HUDEP-2 (cell line): ENCODE measurements at regions not wholly inside any gene's neighbourhood (a gene's known extent, or its start where the extent isn't known, plus 50 kb on each side); places are given as distances from the start of the nearest gene placed in this dataset.
"Not testable (repeated sequence)": the region's sequence is repeated elsewhere in the genome, so short reads cannot be mapped to it uniquely, and the experiment has no call there.

Experiments
- DNase-seq, 76 experiments: peaks; one replicate each; lab custom pipeline; 2025; ENCODE audit not compliant: unreplicated experiment in 76 of 76; lab: John Stamatoyannopoulos, UW

DNA sequence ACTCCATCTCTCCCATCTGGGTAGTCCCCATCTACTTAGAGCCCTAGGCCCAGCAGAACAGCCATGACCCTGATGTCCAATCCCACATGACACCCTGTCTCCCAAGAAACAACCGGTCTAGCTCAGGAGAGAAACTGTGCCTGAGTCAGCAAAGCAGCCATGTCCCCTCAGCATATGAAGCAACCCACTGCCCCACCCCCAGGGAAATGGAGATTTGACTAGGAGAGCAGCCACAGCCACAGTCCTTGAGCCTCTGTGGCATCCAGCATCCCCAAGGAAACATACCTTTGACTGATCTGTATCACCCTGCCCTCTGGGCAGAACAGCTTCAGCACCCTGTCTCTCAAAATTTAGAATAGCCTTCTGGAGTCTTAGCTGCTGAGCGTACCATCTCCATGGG lies 641.9 kb upstream of the FBXO33 start:
- DNase-seq, result no peak

DNA sequence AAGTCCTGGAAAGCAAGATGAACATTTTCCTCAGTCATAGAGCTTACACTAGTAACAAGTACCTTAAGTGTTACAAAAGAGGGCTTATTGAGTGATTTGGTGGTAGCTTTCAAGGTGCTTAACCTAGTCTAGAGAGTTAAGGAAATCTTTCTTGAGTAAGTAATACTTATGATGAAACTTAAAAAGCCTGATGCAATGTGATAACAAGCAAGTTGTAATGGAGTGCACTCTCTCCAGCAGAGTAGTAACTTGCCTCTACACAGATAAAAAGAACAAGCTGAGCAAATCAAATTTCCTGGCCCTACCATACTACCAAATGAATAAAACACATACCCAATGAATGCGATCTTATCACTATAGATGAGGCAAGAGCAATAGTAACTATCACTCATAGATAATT lies 639.9 kb upstream of the FBXO33 start:
- DNase-seq, result no peak

DNA sequence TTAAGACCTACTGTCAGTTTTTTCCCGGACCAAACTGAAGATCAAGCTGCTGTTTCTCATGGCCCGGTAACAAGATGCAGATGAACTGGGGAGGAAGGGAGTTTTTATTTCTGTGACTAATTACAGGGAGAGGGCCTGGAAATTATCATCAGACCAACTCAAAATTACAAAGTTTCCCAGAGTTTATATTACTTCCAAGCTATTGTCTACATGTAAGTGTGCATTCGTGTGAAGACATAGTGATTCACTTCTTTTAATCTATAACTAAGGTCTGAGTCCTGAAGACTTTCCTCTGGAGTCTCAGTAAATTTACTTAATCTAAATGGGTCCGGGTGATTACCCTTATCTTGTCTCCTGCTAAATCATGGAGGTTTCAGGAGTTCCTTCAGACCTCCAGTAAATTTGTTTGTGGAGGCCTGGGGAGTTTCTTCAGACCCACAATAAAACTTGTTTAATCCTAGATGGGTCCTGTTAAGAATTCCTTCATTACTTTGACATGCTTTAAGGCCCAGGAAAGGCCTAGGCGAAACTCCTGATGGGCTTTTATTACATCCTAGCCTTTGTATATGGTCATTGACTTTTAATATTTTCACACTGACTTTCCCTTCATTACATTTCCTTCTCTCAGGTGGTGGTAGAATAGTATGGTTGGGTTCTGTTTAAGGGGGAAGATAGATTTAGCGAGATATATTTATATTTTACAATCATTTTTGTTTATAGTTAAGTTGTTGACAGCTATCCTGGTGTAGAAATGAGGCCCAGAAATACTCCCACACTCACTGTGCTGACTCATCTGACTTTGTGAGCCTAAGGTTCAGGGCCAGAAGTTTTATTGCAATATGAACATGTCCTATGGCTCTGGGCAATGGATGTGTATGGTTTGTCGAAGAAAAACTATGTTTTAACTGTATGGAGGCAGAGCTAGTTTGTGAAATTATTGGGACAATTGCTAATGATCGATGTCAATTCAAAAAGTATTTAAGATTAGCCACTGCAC lies 627.0 kb upstream of the FBXO33 start:
- no peak for DNase-seq

DNA sequence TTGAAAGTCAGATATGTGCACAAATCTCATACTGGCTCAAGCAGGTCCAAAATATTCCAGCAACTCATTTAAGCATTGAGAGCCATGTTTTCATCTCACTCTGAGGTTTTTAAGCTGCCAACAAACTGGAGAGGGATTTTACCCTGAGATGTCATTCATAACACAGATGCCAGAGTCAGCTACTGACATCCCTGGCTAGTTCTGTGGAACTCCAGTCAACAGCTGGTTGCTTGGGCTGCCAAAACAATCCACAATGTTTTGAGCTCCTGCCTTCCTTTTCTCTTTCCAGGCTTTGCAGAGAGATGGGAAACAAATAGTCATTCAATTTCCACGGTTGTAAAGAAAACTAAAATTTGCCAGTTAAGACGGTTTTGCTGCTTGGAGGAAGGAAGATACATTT lies 621.2 kb upstream of the FBXO33 start:
- DNase-seq, result no peak

DNA sequence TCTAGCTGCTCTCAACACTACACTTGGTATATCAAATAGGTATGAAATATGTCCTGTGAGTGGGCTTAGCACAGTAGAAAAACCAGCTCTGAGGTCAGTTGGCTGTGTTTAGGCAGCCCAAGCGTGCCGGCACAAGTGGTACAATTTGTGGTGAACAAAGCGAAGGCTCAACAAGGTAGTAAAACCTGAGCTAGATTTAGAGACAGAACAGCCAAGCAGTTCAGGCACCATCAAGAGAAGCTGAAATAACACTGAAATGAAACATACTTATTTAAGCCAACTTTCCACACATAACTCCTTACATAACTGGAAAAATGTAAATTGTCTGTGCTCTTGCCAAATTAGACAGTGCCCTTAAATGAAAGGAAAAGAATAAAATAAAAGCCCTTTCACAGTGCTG lies 596.8 kb upstream of the FBXO33 start:
- DNase-seq, result no peak

DNA sequence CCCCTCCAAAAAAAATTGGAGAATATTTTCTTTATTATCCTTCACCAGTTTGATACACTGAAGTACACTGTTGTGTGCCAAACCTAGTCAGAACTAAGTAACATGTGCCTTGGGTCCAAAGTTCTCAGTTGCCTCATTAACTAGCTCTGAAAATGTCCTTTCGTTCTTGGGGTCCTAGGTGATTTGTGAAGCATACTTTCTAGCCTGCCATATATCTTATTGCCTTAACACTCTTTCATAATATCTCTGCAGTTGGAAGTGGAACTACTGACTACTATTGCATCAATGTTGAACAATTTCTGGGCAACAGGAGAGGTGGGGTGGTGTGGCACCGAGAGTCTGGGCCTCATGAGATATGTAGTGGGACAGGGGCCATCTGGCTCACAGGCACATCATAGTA lies 592.9 kb upstream of the FBXO33 start:
- DNase-seq, result no peak

DNA sequence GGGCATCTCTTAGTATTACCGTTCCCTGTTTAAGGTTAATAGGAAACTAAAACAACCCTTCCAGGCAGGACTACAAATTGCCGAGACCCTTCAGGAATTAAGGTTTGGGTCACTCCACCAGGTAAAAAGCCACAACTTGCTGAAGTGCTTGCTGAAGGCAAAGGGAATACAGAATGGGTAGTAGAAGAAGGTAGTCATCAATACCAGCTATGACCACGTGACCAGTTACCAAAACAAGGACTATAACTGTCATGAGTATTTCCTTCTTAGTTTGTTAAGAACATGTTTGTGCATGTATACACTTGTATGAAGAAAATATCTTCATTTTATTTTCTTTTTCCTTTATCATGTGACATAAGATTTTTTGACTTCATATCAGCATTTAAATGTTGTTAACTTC lies 578.7 kb upstream of the FBXO33 start:
- DNase-seq, result no peak

DNA sequence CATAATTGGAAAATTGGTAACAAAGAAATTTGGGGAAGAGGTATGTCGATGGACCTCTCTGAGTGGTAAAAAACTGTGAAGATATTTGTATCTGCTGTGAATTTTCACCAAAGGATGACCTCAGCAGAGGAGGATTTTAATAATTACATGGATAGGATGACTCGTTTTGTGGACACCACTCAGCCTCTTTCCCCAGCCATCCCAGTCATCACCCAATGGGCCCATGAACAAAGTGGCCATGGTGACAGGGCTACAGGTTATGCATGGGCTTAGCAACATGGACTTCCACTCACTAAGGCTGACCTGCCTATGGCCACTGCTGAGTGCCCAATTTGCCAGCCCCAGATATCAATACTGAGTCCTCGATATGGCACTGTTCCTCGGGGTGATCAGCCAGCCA lies 577.5 kb upstream of the FBXO33 start:
- DNase-seq, result no peak

DNA sequence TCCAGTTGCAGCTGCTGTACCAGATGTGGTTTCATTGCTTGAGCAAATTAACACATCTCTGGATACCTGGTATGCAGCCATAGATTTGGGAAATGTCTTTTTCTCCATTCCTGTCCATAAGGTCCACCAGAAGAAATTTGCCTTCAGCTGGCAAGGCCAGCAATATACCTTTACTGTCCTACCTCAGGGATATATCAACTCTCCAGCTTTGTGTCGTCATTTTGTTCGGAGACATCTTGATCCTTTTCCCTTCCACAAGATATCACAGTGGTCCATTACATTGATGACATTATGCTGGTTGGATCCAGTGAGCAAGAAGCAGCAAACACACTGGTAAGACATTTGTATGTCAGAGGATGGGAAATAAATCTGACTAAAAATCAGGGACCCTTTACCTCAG lies 576.1 kb upstream of the FBXO33 start:
- not testable (repeated sequence) for DNase-seq

DNA sequence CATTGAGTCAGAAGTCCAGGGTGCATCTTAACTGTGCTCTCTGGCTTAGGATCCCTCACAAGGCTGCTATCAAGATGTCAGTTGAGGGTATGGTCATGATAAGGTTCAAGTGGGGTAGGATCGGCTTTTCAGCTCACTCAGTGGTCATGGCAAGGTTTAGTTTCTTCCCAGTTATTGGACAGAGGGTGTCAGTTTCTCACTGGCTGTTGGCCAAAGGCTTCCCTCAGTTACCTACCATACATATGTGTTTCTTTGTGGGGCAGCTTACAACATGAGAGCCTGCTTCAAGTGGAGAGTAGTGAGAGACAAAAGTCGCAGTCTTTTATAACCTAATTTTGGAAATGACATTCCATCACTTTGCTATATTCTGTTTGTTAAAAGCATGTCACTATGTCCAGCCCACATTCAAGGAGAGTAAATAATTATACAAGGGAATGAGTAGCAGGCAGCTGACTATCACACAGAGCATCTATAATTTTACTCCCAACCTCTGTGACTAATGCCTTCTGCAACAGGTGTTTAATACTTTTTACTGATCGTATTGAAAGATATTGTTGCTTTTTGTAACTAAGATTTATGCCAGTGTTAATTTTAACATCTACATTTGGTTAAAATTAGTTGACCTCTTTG lies 572.8 kb upstream of the FBXO33 start:
- DNase-seq, result peak in 23 of 76 experiments; percentile 1 to 79 (median 22)

DNA sequence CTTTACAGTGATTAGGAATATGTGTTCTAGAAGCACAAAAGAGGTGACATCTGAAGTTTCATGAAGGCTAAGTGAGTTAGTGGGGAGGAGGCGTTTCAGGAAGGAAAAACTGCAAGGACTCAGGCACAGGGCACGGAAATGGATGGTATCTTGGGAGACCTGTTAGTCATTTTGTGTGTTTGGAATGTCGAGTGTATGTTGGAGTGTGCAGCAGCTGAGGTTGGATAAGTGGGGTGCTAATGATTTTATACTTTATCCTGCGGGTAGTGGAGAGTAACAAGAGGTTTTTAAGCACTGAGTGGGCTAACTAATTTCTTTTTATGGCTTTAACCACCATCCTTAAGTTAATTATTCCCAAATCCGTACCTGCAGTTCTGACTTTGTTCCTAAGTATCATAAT lies 571.5 kb upstream of the FBXO33 start:
- no peak for DNase-seq

DNA sequence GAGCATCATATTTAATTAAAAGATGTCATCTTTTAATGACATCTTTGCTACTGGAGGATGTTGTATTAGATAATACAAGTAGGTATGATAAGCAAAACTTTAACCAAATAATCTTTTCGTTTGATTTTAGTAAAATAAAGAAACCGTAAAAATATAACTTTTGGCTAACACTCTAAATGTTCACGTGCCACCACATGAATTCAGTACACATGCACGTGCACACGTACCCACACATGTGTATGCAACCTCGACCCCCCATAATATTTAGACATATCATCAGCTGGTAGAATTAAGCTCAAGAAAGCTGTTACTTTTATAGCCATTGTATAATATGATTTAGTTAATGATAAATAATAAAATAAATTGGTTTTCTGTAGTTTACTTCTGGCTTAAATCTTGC lies 566.6 kb upstream of the FBXO33 start:
- DNase-seq, result no peak

DNA sequence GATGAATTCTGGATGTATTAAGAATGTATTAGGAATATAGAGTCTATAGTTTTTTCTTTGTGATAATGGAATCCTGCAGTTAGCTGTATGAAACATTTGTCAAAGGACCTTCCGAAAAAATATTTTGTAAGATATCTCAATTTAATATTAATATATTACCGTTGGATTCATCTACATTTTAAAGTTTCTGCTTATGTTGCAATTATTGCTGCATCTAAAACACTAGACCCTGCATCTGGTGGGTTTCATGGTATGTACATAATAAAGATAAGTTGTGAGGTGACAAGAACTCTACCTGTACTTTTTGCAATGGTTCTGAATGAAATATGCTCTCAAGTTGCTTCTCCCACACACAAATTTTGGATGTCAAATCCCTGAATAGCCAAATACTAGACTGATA lies 565.9 kb upstream of the FBXO33 start:
- DNase-seq, result no peak

DNA sequence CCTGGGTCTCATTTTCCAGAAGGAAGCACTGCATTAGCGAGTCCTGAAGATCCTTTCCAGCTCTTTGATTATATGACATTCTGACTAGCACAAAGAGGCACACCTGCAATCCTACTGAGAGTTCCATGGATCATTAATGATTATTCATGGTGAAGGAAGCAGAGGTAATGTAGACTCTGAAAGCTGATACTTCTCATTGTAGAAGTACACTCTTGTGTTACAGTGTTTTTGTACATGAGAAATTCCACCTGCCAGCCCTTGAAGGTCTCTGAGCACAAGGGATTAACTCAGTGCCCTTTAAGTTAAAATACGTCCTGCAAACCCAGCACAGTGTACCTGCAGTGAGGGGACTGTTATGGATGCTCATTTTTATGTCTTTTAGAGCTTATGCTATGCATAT lies 558.8 kb upstream of the FBXO33 start:
- DNase-seq, result no peak

DNA sequence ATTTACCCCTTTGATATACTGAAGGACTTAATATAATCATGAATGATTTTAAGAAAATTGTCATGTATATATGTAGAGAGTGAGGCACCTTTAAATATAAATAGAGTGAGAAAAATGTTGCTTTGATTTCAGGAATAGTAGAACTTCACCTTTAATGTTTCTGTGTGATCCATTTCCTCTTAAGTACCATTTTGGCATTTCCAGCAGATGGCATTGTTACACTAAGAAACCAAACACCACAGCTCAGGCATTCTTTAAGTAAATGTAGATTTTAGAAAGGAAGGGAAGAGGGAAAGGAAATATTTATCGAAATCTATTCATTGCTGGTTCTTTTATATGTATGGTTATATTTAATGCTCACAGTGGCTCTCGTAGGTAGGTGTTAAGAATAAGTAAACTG lies 556.7 kb upstream of the FBXO33 start:
- peak in 5 of 76 experiments; percentile 1 to 21 (median 7) for DNase-seq

DNA sequence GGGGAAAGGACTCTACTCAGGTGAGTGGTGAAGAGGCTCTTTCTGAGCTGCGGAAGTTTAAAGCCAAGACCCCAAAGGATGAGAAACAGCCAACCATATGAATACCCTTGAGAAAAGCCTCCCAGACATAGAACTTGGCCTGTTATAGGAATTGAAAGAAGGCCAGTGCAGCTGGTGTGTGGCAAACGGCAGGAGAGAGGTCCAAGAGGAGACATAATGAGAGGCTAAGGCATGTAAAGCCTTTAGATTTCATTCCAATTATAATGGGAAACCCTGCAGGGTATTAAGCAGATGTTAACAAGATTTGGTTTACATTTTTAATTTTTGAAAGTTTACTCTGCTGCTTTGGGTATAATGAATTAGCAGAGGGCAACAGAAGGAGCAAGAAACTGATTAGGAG lies 552.1 kb upstream of the FBXO33 start:
- no peak for DNase-seq

DNA sequence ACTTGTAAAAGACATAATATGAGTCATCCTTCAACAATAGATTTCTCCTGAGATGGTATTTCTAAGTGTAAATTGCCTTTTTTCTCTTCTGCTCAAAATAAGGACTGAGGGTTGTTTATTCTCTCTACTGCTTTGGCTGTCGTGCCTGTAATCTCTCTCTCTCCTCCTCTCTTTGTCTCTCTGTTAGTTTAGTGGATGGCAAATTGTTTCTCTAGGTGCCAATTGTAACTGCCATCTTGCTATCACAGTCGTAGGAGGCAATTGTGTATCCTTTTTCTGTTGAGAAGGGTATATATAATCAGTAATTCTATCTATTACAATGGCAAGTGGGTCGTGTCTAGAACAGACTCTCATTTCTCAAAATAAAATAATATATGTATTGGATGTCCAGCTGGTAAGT lies 545.0 kb upstream of the FBXO33 start:
- DNase-seq, result no peak

DNA sequence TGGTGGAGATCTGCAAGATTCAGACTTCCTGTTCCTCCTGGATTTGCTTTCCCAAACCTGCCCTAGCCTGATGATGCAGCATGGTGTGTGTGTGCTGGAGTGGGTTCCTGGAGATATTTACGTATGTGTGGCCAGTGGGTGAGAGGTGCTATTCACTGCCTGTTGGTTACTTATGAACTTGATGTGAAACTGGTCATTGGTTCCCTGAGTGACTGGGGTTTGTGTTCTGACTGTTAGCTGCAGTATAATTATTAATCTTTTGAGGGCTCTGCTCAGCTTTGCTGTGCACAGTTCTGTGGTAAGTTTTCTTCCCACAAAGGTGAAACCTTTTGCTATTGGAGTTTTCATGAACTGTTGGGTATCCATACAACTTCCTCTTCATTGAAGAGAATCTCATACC lies 541.8 kb upstream of the FBXO33 start:
- DNase-seq, result no peak

DNA sequence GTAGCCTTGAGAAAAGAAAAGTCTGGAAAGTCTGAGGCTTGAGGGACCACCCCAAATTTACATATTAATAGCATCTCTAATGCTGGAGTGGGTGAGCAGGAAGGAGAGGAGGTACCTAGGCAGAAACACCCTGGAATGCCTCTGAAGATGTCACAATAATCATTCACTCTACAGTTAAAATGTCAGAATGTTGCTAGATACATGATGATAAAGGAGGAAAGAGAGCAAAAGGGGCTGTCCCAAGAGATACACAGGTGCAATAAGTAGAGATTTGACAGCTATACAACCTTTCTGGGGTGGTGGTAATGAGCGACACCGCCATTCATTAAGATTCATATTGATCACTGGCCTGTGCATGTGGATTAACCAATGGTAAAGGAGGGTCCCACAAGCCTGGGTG lies 540.5 kb upstream of the FBXO33 start:
- DNase-seq, result no peak

DNA sequence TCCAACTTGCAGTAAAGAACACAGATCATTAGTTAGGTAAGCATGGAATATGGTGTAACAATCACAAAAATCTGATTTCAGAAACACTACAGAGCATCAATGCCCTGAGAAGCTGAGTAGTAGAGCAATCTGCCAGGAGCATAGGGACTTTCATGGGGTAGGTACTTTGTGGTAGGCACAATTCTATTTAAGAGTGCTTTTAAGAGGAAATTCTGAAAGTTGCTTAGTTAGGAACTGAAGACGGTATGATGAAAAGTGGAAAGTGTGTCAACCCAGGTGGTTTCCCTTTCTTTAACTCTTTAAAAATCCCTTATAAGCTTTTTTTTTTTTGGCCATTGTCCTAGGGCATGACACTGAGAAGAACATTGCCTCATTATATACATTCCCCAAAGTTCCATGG lies 535.7 kb upstream of the FBXO33 start:
- DNase-seq, result no peak

DNA sequence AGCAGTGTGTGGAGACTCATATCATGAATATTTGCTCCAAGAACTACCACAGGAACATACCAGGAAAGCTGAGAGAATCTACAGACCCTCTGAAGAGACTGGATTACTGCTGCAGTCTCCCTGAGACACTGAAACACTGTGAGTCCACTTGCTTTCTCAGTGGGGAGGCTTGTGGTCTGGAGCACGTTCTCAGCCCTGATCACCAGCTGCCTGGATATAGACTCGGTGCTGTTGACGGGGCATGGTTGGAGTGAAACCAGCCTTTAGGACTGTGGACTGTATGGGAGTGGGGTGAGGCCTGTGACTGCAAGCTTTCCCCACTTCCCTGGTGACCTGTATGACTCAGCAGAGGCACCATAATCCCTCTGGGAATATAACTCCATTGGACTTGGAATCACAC lies 525.8 kb upstream of the FBXO33 start:
- no peak for DNase-seq

DNA sequence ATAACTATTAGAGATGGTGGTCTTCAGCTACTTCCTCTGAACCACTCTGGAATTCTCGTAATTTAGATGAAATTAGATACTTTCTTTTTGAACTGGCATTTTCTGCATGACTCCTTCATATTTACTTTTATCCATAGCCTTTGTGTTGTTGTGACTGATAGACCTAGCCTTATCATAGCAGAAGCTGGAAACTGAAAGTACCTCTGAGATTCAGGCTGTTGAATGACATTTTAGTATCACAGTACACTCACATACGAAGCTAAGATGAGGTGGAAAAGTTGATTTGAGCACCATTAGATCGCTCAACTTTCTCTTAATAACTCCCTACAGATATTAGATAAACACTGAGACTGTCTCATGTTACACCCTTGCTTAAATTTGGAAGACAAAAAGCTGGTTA lies 525.1 kb upstream of the FBXO33 start:
- DNase-seq, result no peak
